ENCODE measurements at regions not wholly inside any gene's neighbourhood (a gene's known extent, or its start where the extent isn't known, plus 50 kb on each side); places are given as distances from the start of the nearest gene placed in this dataset.

- dilution Hi-C loops (cut with MboI; ENCODE audit: extremely low pct_ligation_motif_present, low sequenced_read_pairs), result no loop called here
These were observed 82.3 kb upstream of the TMEM45B start for GRCh38 chr11:129733384-129733783.

More at GRCh38 chr11:129733384-129733783, 82.3 kb upstream of the TMEM45B start:
- no peaks in the 10 kb centered on the region for H3K36me3 ChIP-seq (ENCODE audit: control insufficient read depth in 2 of 2, extremely low read depth in 1 of 2, insufficient read depth in 2 of 2, low read length in 2 of 2)
- no peaks in the 10 kb centered on the region for H3K27me3 ChIP-seq (ENCODE audit: control insufficient read depth in 2 of 2, insufficient read depth in 2 of 2, low read length in 2 of 2)
- no peak overlapping the region for H3K4me2 ChIP-seq (ENCODE audit: insufficient read depth, low read length)
- no peaks in the 10 kb centered on the region for H3K9me3 ChIP-seq (replicated peaks; ENCODE audit: control insufficient read depth, insufficient read depth, low read length)
- intact Hi-C loops (cut with micrococcal nuclease), result no loop called here
- CTCF ChIA-PET, result no interaction called here
- no TSS peak for BruUV-seq (replicated peaks)
- DNase-seq (ENCODE audit: low read depth, low spot score) (no peak), FAIRE-seq (no peak)
- no peak overlapping the region for H2AFZ ChIP-seq (ENCODE audit: low read depth, low read length)
- no peak overlapping the region for H3K9ac ChIP-seq (replicated peaks; ENCODE audit: extremely low read depth, insufficient read depth, low read length)
- H3K4me3 ChIP-seq (replicated peaks in 1 of 3; ENCODE audit: insufficient read depth in 1 of 3, low read depth in 1 of 3, low read length in 3 of 3), result no peak overlapping the region
- no peaks in the 10 kb centered on the region for H4K20me1 ChIP-seq (replicated peaks; ENCODE audit: control insufficient read depth, extremely low read depth, insufficient read depth, low read length)
- POLR2A ChIA-PET, result no interaction called here
- no peak overlapping the region for H3K27ac ChIP-seq (ENCODE audit: insufficient read depth, low read depth, low read length)
- TF ChIP-seq, protein P1, sequence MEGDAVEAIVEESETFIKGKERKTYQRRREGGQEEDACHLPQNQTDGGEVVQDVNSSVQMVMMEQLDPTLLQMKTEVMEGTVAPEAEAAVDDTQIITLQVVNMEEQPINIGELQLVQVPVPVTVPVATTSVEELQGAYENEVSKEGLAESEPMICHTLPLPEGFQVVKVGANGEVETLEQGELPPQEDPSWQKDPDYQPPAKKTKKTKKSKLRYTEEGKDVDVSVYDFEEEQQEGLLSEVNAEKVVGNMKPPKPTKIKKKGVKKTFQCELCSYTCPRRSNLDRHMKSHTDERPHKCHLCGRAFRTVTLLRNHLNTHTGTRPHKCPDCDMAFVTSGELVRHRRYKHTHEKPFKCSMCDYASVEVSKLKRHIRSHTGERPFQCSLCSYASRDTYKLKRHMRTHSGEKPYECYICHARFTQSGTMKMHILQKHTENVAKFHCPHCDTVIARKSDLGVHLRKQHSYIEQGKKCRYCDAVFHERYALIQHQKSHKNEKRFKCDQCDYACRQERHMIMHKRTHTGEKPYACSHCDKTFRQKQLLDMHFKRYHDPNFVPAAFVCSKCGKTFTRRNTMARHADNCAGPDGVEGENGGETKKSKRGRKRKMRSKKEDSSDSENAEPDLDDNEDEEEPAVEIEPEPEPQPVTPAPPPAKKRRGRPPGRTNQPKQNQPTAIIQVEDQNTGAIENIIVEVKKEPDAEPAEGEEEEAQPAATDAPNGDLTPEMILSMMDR (IDR thresholded peaks at IDR 0.05; ENCODE audit: extremely low read depth in 1 of 2, insufficient read depth in 1 of 2, low read depth in 1 of 2, low read length in 2 of 2), result no peak
- TF ChIP-seq FOS (IDR thresholded peaks at IDR 0.05; ENCODE audit: borderline replicate concordance, insufficient read depth, low read length), result no peak
- no peak for TF ChIP-seq POLR2A (IDR thresholded peaks at IDR 0.05; ENCODE audit: low read depth, low read length)
- TF ChIP-seq POLR2AphosphoS5 (IDR thresholded peaks at IDR 0.05; ENCODE audit: insufficient read depth, low read depth, low read length), result no peak
- TF ChIP-seq, protein P2, sequence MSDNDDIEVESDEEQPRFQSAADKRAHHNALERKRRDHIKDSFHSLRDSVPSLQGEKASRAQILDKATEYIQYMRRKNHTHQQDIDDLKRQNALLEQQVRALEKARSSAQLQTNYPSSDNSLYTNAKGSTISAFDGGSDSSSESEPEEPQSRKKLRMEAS (IDR thresholded peaks at IDR 0.05; ENCODE audit: insufficient read depth, insufficient read length), result no peak
- no peak for TF ChIP-seq JUN (IDR thresholded peaks at IDR 0.05; ENCODE audit: borderline replicate concordance, insufficient read depth, insufficient read length, low read depth)
- no peak for TF ChIP-seq EZH2 (IDR thresholded peaks at IDR 0.05; ENCODE audit: borderline replicate concordance, low read depth, low read length, severe bottlenecking)
- TF ChIP-seq GATA2 (IDR thresholded peaks at IDR 0.05; ENCODE audit: insufficient read depth, insufficient read length, low read depth, low read length), result no peak
- no peak for TF ChIP-seq MYC (IDR thresholded peaks at IDR 0.05; ENCODE audit: low read depth, low read length)
- no peaks in the 10 kb centered on the region for H3K4me1 ChIP-seq (ENCODE audit: control insufficient read depth, extremely low read depth, insufficient read depth, low read length)
- no peaks in the 10 kb centered on the region for H3K9me1 ChIP-seq (replicated peaks; ENCODE audit: control insufficient read depth, extremely low read depth, insufficient read depth, low read length)
- H3K79me2 ChIP-seq (ENCODE audit: control insufficient read depth, insufficient read depth, low read length), result no peaks in the 10 kb centered on the region

Data from endothelial cell of umbilical vein (primary cell).